Spleen (tissue), 11 donors: ENCODE measurements at regions not wholly inside any gene's neighbourhood (a gene's known extent, or its start where the extent isn't known, plus 50 kb on each side); places are given as distances from the start of the nearest gene placed in this dataset.
A peak's percentile ranks its signal among the peaks of the same experiment; 100 is the strongest.

ENCODE experiments used
- DNase-seq: peaks from one replicate; pipeline ENCODE4 v3.0.0-alpha.2; 2020
- H3K27ac ChIP-seq, 8 donors: fragments of 200-600 bp; sonication (generic) in 7 of 8; 1 replicate in 4 of 8; 2 replicates in 4 of 8; pipeline versions ENCODE4 v1.5.0 to v1.8.0; 2016 to 2021; ENCODE audit warnings: inconsistent platforms in 4 of 8, mild to moderate bottlenecking in 4 of 8, moderate library complexity in 1 of 8
- H3K27me3 ChIP-seq, 7 donors: fragments of 200-600 bp; sonication (generic) in 6 of 7; replicated peaks in 1 of 7; 1 replicate in 4 of 7; 2 replicates in 3 of 7; pipeline versions ENCODE4 v1.5.0 to v1.8.0; 2016 to 2021; ENCODE audit warnings: inconsistent platforms in 3 of 7, mild to moderate bottlenecking in 1 of 7
- H3K36me3 ChIP-seq, 6 donors: fragments of 200-600 bp; sonication (generic) in 5 of 6; 1 replicate in 4 of 6; 2 replicates in 2 of 6; pipeline versions ENCODE4 v1.5.0 to v1.8.0; 2016 to 2021; ENCODE audit warnings: inconsistent platforms in 2 of 6
- H3K4me1 ChIP-seq, 6 donors: fragments of 200-600 bp; sonication (generic) in 5 of 6; 1 replicate in 3 of 6; 2 replicates in 3 of 6; pipeline versions ENCODE4 v1.5.0 to v1.8.0; 2016 to 2021; ENCODE audit warnings: inconsistent platforms in 3 of 6
- H3K4me3 ChIP-seq, 8 donors: fragments of 200-600 bp; sonication (generic) in 7 of 8; 1 replicate in 4 of 8; 2 replicates in 4 of 8; pipeline versions ENCODE4 v1.5.0 to v1.8.0; 2016 to 2021; ENCODE audit warnings: inconsistent platforms in 4 of 8, mild to moderate bottlenecking in 4 of 8, moderate library complexity in 2 of 8
- H3K9me3 ChIP-seq, 8 donors: fragments of 200-600 bp; sonication (generic) in 7 of 8; 1 replicate in 4 of 8; 2 replicates in 4 of 8; pipeline versions ENCODE4 v1.5.0 to v1.8.0; 2016 to 2021; ENCODE audit warnings: inconsistent platforms in 4 of 8
- CTCF ChIP-seq, 11 experiments: fragments of 200-600 bp in 7 of 11; fragments of 450-650 bp in 4 of 11; sonication (generic) in 4 of 11; IDR thresholded peaks in 8 of 11; conservative IDR thresholded peaks in 3 of 11; 1 replicate in 7 of 11; 2 replicates in 4 of 11; pipeline versions ENCODE4 v1.4.0 to v1.8.0; 2016 to 2021; ENCODE audit warnings: antibody characterized with exemption in 11 of 11, inconsistent platforms in 4 of 11, mild to moderate bottlenecking in 1 of 11
- POLR2A ChIP-seq, 3 donors: fragments of 450-650 bp; IDR thresholded peaks; one replicate each; pipeline ENCODE4 v1.5.1; 2017; ENCODE audit warnings: antibody characterized with exemption in 3 of 3, mild to moderate bottlenecking in 1 of 3
- POLR2AphosphoS5 ChIP-seq, 3 donors: sonication (generic); formaldehyde crosslinking; IDR thresholded peaks; one replicate each; pipeline ENCODE4 v1.5.1; 2017; ENCODE audit warnings: antibody characterized with exemption in 3 of 3
- WGBS, 5 donors: extraction: QIAGEN DNeasy Blood & Tissue Kit in 3 of 5; methylation state at CpG; one replicate each; pipeline versions ENCODE4 v1.1.5 to v1.1.7; 2013 to 2018; 5-methylcytosine and 5-hydroxymethylcytosine counted together
- intact Hi-C: fragments of 100-400 bp; cut with DNase I; formaldehyde crosslinking; loops from one replicate; pipeline ENCODE4 v1.15.0; 2023; ENCODE audit warnings: low total_unique reads
- donor health status: healthy with polysubstance abuse.
- donor health status: DM: no; HTN: no; CAD: no; lungs with moderate emphysema.
- donor health status: DM: no; HTN: no; CAD: no.
- donor health status: Bipolar disorder and iron deficiency.
- donor health status: healthy.
- donor health status: DM: no; HTN: no; CAD: no.
- donor health status: DM: yes; HTN: yes; CAD: no.

DNA sequence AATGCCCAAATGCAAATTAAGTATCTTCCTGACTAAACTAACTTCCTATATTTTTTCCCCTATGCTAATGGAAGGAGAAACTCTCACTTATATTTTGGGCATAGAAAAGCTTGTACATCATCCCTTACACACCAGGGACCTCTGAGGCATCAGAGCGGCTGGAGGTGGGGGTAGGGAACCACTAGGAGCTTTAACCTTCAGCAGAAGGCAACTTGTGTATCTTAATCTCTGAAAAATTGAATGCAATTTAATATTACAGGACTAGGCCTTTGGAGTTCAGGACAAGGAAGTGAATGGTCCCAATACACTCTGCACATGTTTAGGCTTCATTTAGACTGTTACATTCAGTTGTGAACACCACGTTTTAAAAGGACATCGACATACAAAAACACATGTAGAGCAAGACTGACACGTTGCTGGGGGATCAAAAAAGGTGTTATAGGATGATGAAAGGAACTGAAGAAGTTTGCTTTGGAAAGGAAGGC, 85.9 kb downstream of the NAV1 start:
- intact Hi-C loops, result no loop called here
- Histone ChIP-seq H3K4me3 (no peak overlapping the region), H3K9me3 (no peaks in the 10 kb centered on the region), H3K36me3 (peaks cover 0 to 23% (median 0%) of the 10 kb centered on the region in 6 donors), H3K4me1 (peaks cover 0 to 16% (median 0%) of the 10 kb centered on the region in 6 donors), H3K27ac (no peak overlapping the region), H3K27me3 (no peaks in the 10 kb centered on the region)
- TF ChIP-seq POLR2AphosphoS5 (IDR thresholded peaks at IDR 0.05), result no peak
- no peak for TF ChIP-seq POLR2A (IDR thresholded peaks at IDR 0.05)
- TF ChIP-seq CTCF (IDR thresholded peaks at IDR 0.05 in 8 of 11, conservative IDR thresholded peaks at IDR 0.05 in 3 of 11), result no peak
- 74 to 86% (median 80%) methylated on average over 4 of the region's 4 CpGs for WGBS, 5 donors
- DNase-seq, result no peak

DNA sequence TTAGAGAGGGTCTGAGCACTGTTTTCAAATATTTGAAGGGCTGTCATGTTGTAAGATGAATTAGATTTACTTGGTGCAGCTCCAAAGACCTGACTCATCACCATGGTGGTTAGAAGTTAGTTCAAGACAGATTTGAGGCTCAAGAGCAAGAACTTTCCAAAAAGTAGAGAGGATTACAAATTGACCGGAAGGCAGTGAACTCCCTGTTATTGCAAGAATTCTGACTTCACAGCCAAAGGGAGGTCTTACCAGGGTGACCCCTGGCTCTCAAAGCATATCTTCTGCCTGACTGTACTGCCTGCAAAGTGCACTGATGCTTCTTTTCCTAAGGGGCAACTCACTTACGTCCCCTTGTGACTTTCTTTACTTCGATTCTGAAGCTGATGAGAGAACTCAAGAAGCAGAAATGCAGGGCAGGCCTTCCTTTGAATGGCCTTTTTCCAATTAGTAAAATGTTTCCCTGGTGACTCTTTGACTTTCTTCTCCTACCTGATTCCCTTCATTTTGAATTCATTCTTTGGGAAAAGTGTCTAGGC, 86.4 kb downstream of the NAV1 start:
- H3K36me3 ChIP-seq, result peaks cover 0 to 26% (median 0%) of the 10 kb centered on the region in 6 donors

DNA sequence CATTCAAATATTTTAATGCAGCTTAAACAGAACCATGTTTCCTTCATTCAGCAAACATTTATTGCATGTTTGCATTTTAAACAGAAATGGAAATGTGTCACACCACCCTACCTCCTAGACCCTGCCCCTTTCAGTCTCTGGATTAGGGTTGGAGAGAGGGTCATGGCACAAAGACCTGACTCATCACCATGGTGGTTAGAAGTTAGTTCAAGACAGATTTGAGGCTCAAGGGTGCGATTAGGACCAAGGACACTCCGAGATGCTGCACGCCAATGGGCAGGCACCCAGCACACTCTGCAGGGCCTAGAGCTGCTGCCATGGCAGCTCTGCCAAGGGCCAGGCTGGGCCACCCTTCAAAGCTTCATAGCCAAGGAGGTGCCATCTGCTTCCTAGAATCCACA, 86.9 kb downstream of the NAV1 start:
- intact Hi-C loops, result no loop called here
- TF ChIP-seq CTCF (IDR thresholded peaks at IDR 0.05 in 8 of 11, conservative IDR thresholded peaks at IDR 0.05 in 3 of 11) (no peak), POLR2A (IDR thresholded peaks at IDR 0.05) (no peak), POLR2AphosphoS5 (IDR thresholded peaks at IDR 0.05) (no peak)
- Histone ChIP-seq H3K4me3 (no peak overlapping the region), H3K27ac (no peak overlapping the region), H3K4me1 (peaks cover 0 to 16% (median 0%) of the 10 kb centered on the region in 6 donors), H3K27me3 (no peaks in the 10 kb centered on the region), H3K9me3 (no peaks in the 10 kb centered on the region), H3K36me3 (peaks cover 0 to 26% (median 0%) of the 10 kb centered on the region in 6 donors)
- WGBS, 5 donors, result 88 to 100% (median 97%) methylated on average over 3 of the region's 3 CpGs
- no peak for DNase-seq

More for the DNA sequence above, 86.4 kb downstream of the NAV1 start:
- H3K27me3 ChIP-seq, result no peaks in the 10 kb centered on the region
- H3K4me1 ChIP-seq, result peaks cover 0 to 16% (median 0%) of the 10 kb centered on the region in 6 donors
- H3K4me3 ChIP-seq, result no peak overlapping the region
- TF ChIP-seq POLR2A (IDR thresholded peaks at IDR 0.05), result no peak
- TF ChIP-seq CTCF (IDR thresholded peaks at IDR 0.05 in 8 of 11, conservative IDR thresholded peaks at IDR 0.05 in 3 of 11), result no peak
- peak in 1 of 3 donors; percentile 28 for TF ChIP-seq POLR2AphosphoS5 (IDR thresholded peaks at IDR 0.05)
- intact Hi-C loops, result no loop called here
- 71 to 85% (median 82%) methylated on average over 3 of the region's 3 CpGs for WGBS, 5 donors
- DNase-seq, result no peak
- H3K27ac ChIP-seq, result no peak overlapping the region
- no peaks in the 10 kb centered on the region for H3K9me3 ChIP-seq

- DNase-seq, result no peak
- peaks cover 0 to 16% (median 0%) of the 10 kb centered on the region in 6 donors for H3K4me1 ChIP-seq
These were observed 87.8 kb downstream of the NAV1 start for GRCh38 chr1:201626629-201627275.

More at GRCh38 chr1:201626629-201627275, 87.8 kb downstream of the NAV1 start:
- Histone ChIP-seq H3K4me3 (no peak overlapping the region), H3K36me3 (peaks cover 0 to 26% (median 0%) of the 10 kb centered on the region in 6 donors), H3K9me3 (no peaks in the 10 kb centered on the region), H3K27ac (no peak overlapping the region), H3K27me3 (no peaks in the 10 kb centered on the region)
- no peak for TF ChIP-seq CTCF (IDR thresholded peaks at IDR 0.05 in 8 of 11, conservative IDR thresholded peaks at IDR 0.05 in 3 of 11)
- no peak for TF ChIP-seq POLR2AphosphoS5 (IDR thresholded peaks at IDR 0.05)
- no peak for TF ChIP-seq POLR2A (IDR thresholded peaks at IDR 0.05)
- 80 to 92% (median 81%) methylated on average over 4 of the region's 4 CpGs for WGBS, 5 donors
- intact Hi-C loops, result no loop called here
